WTC11 (cell line): ENCODE measurements at regions not wholly inside any gene's neighbourhood (a gene's known extent, or its start where the extent isn't known, plus 50 kb on each side); places are given as distances from the start of the nearest gene placed in this dataset.

ENCODE experiments used
- ATAC-seq: fragments of 200-7000 bp; cut with Tn5 transposase; 2 replicates; pipeline ENCODE4 v1.10.0; 2021; ENCODE audit warnings: mild to moderate bottlenecking, moderate library complexity
- CTCF ChIA-PET: fragments of 300-600 bp; sonication (Branson Sonifier 250); formaldehyde crosslinking; loops from one replicate; lab custom pipeline; 2021; ENCODE audit warnings: antibody characterized with exemption; lab: Charles Lee
- POLR2A ChIA-PET: fragments of 350-600 bp; sonication (Branson Sonifier 250); formaldehyde crosslinking; loops from one replicate; lab custom pipeline; 2021; ENCODE audit warnings: antibody characterized with exemption; lab: Charles Lee
- DNase-seq: peaks from one replicate; pipeline ENCODE4 v3.0.0; 2021; ENCODE audit warnings: low spot score
- H3K27ac Mint-ChIP-seq: 2 replicates; pipeline ENCODE4 v1.8.0; 2021; ENCODE audit warnings: mixed read lengths
- H3K27me3 Mint-ChIP-seq: 2 replicates; pipeline ENCODE4 v1.8.0; 2021; ENCODE audit warnings: low read depth, mild to moderate bottlenecking, moderate library complexity, mixed read lengths
- H3K36me3 Mint-ChIP-seq: 2 replicates; pipeline ENCODE4 v1.8.0; 2021; ENCODE audit warnings: mixed read lengths
- H3K4me1 Mint-ChIP-seq: 2 replicates; pipeline ENCODE4 v1.8.0; 2022; ENCODE audit warnings: mixed read lengths
- H3K4me3 Mint-ChIP-seq: 2 replicates; pipeline ENCODE4 v1.8.0; 2021; ENCODE audit warnings: mild to moderate bottlenecking, moderate library complexity, mixed read lengths
- H3K9me3 Mint-ChIP-seq: 2 replicates; pipeline ENCODE4 v1.8.0; 2021; ENCODE audit warnings: mixed read lengths
- CREM ChIP-seq: sonication (generic); formaldehyde crosslinking; IDR thresholded peaks from 2 replicates; pipeline ENCODE4 v1.8.1; 2022; ENCODE audit warnings: mild to moderate bottlenecking, missing genetic modification reagents, moderate library complexity
- FOXP1 ChIP-seq: sonication (generic); formaldehyde crosslinking; IDR thresholded peaks from 2 replicates; pipeline ENCODE4 v1.8.0; 2022; ENCODE audit warnings: missing genetic modification reagents, mild to moderate bottlenecking, moderate library complexity, borderline replicate concordance
- HMGA2 ChIP-seq: fragments of 250-450 bp; sonication (Bioruptor Pico); IDR thresholded peaks from 2 replicates; pipeline ENCODE4 v1.4.0; 2021; ENCODE audit warnings: mild to moderate bottlenecking, moderate library complexity
- MYBL2 ChIP-seq: sonication (generic); formaldehyde crosslinking; IDR thresholded peaks from 2 replicates; pipeline ENCODE4 v1.8.1; 2023; ENCODE audit warnings: mild to moderate bottlenecking, moderate library complexity, missing genetic modification reagents
- PRRX2 ChIP-seq: fragments of 250-450 bp; sonication (Bioruptor Pico); IDR thresholded peaks from 2 replicates; pipeline ENCODE4 v1.8.0; 2021; ENCODE audit warnings: mild to moderate bottlenecking
- RORB ChIP-seq: fragments of 250-450 bp; sonication (Bioruptor Pico); IDR thresholded peaks from 2 replicates; pipeline ENCODE4 v1.9.0; 2021; ENCODE audit warnings: mild to moderate bottlenecking
- ZNF671 ChIP-seq: fragments of 250-450 bp; sonication (Bioruptor Pico); IDR thresholded peaks from 2 replicates; pipeline ENCODE4 v1.8.0; 2021; ENCODE audit warnings: mild to moderate bottlenecking
- TF ChIP-seq, protein P1 (sequence below): sonication (generic); formaldehyde crosslinking; IDR thresholded peaks from 2 replicates; pipeline ENCODE4 v1.8.1; 2023; ENCODE audit warnings: mild to moderate bottlenecking, missing genetic modification reagents, borderline replicate concordance
- TF ChIP-seq, protein P2 (sequence below): sonication (generic); formaldehyde crosslinking; IDR thresholded peaks from 2 replicates; pipeline ENCODE4 v1.8.0; 2023; ENCODE audit warnings: mild to moderate bottlenecking, missing genetic modification reagents
- TF ChIP-seq, protein P3 (sequence below): sonication (generic); formaldehyde crosslinking; IDR thresholded peaks from 2 replicates; pipeline ENCODE4 v1.8.0; 2022; ENCODE audit warnings: mild to moderate bottlenecking, missing genetic modification reagents
- TF ChIP-seq, protein P4 (sequence below): fragments of 250-450 bp; sonication (Bioruptor Pico); IDR thresholded peaks from 2 replicates; pipeline ENCODE4 v1.9.0; 2021; ENCODE audit warnings: mild to moderate bottlenecking
- TF ChIP-seq, protein P5 (sequence below): sonication (generic); formaldehyde crosslinking; IDR thresholded peaks from 2 replicates; pipeline ENCODE4 v1.8.1; 2022; ENCODE audit warnings: low read depth, missing genetic modification reagents, borderline replicate concordance
- TF ChIP-seq, protein P6 (sequence below): sonication (generic); formaldehyde crosslinking; IDR thresholded peaks from 2 replicates; pipeline ENCODE4 v1.8.0; 2022; ENCODE audit warnings: mild to moderate bottlenecking, missing genetic modification reagents
- TF ChIP-seq, protein P7 (sequence below): fragments of 200-600 bp; IDR thresholded peaks from 2 replicates; pipeline ENCODE4 v1.8.0; 2022; ENCODE audit warnings: antibody characterized with exemption

DNA sequence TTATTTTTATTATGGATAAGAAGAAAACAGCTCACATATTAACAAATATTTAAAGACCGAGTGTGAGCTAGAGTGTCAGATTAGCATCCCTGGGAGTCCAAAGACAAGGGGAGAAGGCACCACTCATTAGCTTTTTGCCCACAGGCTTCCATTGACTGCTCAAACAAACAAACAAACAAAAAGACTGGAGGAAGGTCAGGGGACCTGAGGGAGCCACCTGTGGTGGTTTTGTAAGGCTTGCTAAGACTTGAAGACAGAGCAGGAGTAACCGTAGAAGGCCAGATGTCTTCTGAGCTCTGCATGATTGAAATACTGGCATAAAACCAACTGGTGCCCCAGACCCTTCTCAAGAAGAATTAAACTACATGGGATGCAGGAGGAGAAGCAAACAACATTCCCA is 395.2 kb upstream of the CNTN5 start (continued):
- TF ChIP-seq, protein P1, sequence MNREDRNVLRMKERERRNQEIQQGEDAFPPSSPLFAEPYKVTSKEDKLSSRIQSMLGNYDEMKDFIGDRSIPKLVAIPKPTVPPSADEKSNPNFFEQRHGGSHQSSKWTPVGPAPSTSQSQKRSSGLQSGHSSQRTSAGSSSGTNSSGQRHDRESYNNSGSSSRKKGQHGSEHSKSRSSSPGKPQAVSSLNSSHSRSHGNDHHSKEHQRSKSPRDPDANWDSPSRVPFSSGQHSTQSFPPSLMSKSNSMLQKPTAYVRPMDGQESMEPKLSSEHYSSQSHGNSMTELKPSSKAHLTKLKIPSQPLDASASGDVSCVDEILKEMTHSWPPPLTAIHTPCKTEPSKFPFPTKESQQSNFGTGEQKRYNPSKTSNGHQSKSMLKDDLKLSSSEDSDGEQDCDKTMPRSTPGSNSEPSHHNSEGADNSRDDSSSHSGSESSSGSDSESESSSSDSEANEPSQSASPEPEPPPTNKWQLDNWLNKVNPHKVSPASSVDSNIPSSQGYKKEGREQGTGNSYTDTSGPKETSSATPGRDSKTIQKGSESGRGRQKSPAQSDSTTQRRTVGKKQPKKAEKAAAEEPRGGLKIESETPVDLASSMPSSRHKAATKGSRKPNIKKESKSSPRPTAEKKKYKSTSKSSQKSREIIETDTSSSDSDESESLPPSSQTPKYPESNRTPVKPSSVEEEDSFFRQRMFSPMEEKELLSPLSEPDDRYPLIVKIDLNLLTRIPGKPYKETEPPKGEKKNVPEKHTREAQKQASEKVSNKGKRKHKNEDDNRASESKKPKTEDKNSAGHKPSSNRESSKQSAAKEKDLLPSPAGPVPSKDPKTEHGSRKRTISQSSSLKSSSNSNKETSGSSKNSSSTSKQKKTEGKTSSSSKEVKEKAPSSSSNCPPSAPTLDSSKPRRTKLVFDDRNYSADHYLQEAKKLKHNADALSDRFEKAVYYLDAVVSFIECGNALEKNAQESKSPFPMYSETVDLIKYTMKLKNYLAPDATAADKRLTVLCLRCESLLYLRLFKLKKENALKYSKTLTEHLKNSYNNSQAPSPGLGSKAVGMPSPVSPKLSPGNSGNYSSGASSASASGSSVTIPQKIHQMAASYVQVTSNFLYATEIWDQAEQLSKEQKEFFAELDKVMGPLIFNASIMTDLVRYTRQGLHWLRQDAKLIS (CRISPR knock-in tag) = no peak
- TF ChIP-seq RORB (CRISPR knock-in tag) (no peak), MYBL2 (CRISPR knock-in tag) (no peak), PRRX2 (no peak), ZNF671 (CRISPR knock-in tag) (no peak)
- TF ChIP-seq, protein P2, sequence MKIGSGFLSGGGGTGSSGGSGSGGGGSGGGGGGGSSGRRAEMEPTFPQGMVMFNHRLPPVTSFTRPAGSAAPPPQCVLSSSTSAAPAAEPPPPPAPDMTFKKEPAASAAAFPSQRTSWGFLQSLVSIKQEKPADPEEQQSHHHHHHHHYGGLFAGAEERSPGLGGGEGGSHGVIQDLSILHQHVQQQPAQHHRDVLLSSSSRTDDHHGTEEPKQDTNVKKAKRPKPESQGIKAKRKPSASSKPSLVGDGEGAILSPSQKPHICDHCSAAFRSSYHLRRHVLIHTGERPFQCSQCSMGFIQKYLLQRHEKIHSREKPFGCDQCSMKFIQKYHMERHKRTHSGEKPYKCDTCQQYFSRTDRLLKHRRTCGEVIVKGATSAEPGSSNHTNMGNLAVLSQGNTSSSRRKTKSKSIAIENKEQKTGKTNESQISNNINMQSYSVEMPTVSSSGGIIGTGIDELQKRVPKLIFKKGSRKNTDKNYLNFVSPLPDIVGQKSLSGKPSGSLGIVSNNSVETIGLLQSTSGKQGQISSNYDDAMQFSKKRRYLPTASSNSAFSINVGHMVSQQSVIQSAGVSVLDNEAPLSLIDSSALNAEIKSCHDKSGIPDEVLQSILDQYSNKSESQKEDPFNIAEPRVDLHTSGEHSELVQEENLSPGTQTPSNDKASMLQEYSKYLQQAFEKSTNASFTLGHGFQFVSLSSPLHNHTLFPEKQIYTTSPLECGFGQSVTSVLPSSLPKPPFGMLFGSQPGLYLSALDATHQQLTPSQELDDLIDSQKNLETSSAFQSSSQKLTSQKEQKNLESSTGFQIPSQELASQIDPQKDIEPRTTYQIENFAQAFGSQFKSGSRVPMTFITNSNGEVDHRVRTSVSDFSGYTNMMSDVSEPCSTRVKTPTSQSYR (CRISPR knock-in tag) = no peak
- TF ChIP-seq, protein P3, sequence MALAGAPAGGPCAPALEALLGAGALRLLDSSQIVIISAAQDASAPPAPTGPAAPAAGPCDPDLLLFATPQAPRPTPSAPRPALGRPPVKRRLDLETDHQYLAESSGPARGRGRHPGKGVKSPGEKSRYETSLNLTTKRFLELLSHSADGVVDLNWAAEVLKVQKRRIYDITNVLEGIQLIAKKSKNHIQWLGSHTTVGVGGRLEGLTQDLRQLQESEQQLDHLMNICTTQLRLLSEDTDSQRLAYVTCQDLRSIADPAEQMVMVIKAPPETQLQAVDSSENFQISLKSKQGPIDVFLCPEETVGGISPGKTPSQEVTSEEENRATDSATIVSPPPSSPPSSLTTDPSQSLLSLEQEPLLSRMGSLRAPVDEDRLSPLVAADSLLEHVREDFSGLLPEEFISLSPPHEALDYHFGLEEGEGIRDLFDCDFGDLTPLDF (CRISPR knock-in tag) = no peak

DNA sequence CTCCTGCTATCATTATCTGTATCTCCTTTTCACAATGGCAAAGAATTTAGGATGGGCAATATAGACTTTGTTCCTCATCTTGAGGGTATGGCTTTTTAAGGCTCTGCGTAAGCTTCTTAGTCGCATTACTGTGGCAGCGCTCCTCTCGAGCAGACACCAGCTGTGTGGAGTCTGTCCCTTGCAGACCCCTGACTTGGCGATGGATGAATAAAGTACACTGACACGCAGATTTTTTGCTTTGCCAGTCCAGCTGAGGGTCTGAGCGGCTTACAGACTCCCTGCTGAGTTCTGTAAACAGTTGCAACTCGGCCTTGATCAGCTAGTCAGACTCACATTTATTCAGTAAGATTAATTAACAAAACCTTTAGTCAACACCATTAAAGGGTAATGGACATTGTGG is 390.0 kb upstream of the CNTN5 start:
- ChIA-PET POLR2A (no interaction called here), CTCF (interaction anchor here (1.3 kb wide), 1 partner anchor 175 kb away, joined by 3 read pairs; no protein-coding TSS in a partner anchor)
- Mint-ChIP-seq H3K27ac (no peak overlapping the region), H3K27me3 (no peaks in the 10 kb centered on the region), H3K4me3 (no peak overlapping the region), H3K4me1 (peaks cover 9% of the 10 kb centered on the region), H3K36me3 (0 out of 2 replicates have a peak, but pooled peaks cover 2% of the 10 kb centered on the region), H3K9me3 (peaks cover 18% of the 10 kb centered on the region)
- no peak for TF ChIP-seq FOXP1 (CRISPR knock-in tag)
- TF ChIP-seq PRRX2 = no peak
- no peak for TF ChIP-seq CREM (CRISPR knock-in tag)
- TF ChIP-seq, protein P4, sequence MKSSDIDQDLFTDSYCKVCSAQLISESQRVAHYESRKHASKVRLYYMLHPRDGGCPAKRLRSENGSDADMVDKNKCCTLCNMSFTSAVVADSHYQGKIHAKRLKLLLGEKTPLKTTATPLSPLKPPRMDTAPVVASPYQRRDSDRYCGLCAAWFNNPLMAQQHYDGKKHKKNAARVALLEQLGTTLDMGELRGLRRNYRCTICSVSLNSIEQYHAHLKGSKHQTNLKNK (CRISPR knock-in tag) = no peak
- TF ChIP-seq, protein P5, sequence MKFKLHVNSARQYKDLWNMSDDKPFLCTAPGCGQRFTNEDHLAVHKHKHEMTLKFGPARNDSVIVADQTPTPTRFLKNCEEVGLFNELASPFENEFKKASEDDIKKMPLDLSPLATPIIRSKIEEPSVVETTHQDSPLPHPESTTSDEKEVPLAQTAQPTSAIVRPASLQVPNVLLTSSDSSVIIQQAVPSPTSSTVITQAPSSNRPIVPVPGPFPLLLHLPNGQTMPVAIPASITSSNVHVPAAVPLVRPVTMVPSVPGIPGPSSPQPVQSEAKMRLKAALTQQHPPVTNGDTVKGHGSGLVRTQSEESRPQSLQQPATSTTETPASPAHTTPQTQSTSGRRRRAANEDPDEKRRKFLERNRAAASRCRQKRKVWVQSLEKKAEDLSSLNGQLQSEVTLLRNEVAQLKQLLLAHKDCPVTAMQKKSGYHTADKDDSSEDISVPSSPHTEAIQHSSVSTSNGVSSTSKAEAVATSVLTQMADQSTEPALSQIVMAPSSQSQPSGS (CRISPR knock-in tag) = no peak
- no peak for TF ChIP-seq HMGA2 (CRISPR knock-in tag)
- TF ChIP-seq, protein P6, sequence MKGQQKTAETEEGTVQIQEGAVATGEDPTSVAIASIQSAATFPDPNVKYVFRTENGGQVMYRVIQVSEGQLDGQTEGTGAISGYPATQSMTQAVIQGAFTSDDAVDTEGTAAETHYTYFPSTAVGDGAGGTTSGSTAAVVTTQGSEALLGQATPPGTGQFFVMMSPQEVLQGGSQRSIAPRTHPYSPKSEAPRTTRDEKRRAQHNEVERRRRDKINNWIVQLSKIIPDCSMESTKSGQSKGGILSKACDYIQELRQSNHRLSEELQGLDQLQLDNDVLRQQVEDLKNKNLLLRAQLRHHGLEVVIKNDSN (CRISPR knock-in tag) = no peak
- TF ChIP-seq, protein P7, sequence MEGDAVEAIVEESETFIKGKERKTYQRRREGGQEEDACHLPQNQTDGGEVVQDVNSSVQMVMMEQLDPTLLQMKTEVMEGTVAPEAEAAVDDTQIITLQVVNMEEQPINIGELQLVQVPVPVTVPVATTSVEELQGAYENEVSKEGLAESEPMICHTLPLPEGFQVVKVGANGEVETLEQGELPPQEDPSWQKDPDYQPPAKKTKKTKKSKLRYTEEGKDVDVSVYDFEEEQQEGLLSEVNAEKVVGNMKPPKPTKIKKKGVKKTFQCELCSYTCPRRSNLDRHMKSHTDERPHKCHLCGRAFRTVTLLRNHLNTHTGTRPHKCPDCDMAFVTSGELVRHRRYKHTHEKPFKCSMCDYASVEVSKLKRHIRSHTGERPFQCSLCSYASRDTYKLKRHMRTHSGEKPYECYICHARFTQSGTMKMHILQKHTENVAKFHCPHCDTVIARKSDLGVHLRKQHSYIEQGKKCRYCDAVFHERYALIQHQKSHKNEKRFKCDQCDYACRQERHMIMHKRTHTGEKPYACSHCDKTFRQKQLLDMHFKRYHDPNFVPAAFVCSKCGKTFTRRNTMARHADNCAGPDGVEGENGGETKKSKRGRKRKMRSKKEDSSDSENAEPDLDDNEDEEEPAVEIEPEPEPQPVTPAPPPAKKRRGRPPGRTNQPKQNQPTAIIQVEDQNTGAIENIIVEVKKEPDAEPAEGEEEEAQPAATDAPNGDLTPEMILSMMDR = no peak
- TF ChIP-seq, protein P3 (CRISPR knock-in tag) = no peak
- ATAC-seq (no peak), DNase-seq (no peak)
